GM12891 (cell line): ENCODE measurements at regions not wholly inside any gene's neighbourhood (a gene's known extent, or its start where the extent isn't known, plus 50 kb on each side); places are given as distances from the start of the nearest gene placed in this dataset.

Experiments used
- POLR2A ChIP-seq: IDR thresholded peaks from 2 replicates; pipeline ENCODE4 v1.6.1; 2011; ENCODE audit warnings: low read depth, low read length, control low read depth
- POLR2AphosphoS5 ChIP-seq: IDR thresholded peaks from 2 replicates; pipeline ENCODE4 v1.6.1; 2011; ENCODE audit warnings: low read depth, low read length, control low read depth
- SPI1 ChIP-seq: IDR thresholded peaks from 2 replicates; pipeline ENCODE4 v1.6.1; 2011; ENCODE audit warnings: low read depth, low read length, control low read depth
- TAF1 ChIP-seq: IDR thresholded peaks from 2 replicates; pipeline ENCODE4 v1.6.1; 2011; ENCODE audit warnings: low read depth, low read length, control low read depth

DNA sequence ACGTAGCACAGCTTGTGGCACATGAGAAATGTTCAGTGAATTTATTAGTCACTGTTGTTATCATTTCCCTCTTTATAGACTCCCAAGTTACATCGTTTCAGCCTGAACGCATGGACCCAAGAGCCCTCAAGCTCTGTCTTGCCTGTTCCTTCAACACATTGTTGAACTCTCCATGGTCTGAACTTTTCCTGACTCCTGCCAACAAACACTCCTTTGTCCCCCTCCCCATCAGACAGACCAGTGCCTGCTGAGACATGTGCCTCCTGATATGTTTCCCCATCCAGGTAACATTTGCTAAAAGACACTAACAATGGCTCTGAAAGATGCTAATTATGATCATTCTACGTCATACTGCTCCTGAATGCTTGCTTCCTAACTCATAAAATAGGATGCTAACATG is 108.7 kb upstream of the NFIA start:
- TF ChIP-seq POLR2A (no peak), POLR2AphosphoS5 (no peak), TAF1 (no peak), SPI1 (no peak)
